LNCAP (cell line): ENCODE measurements at regions not wholly inside any gene's neighbourhood (a gene's known extent, or its start where the extent isn't known, plus 50 kb on each side); places are given as distances from the start of the nearest gene placed in this dataset.

Source experiments
- TF ChIP-seq, protein P1 (sequence below): fragments of 450-650 bp; IDR thresholded peaks from 2 replicates; pipeline ENCODE4 v1.5.1; 2017; ENCODE audit warnings: mild to moderate bottlenecking

DNA sequence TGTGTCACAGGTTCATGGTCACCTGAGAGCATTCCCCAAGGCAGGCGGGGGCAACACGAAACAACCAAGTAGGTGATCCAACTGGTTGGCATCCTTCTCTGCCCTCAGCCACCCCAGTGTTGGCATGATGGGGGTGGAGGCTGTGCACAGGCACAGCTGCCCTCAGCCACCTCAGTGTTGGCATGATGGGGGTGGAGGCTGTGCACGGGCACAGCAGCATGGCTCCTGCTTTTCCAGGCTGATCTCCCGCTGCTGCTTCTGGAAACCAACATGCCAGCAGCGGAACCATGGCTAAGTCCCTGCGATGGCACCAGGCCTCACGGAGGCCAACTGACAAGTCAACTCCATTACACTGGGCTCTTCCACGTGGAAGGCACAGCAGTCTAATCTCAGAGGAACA lies 447.8 kb downstream of the PTPRU start:
- TF ChIP-seq, protein P1, sequence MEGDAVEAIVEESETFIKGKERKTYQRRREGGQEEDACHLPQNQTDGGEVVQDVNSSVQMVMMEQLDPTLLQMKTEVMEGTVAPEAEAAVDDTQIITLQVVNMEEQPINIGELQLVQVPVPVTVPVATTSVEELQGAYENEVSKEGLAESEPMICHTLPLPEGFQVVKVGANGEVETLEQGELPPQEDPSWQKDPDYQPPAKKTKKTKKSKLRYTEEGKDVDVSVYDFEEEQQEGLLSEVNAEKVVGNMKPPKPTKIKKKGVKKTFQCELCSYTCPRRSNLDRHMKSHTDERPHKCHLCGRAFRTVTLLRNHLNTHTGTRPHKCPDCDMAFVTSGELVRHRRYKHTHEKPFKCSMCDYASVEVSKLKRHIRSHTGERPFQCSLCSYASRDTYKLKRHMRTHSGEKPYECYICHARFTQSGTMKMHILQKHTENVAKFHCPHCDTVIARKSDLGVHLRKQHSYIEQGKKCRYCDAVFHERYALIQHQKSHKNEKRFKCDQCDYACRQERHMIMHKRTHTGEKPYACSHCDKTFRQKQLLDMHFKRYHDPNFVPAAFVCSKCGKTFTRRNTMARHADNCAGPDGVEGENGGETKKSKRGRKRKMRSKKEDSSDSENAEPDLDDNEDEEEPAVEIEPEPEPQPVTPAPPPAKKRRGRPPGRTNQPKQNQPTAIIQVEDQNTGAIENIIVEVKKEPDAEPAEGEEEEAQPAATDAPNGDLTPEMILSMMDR, result no peak

DNA sequence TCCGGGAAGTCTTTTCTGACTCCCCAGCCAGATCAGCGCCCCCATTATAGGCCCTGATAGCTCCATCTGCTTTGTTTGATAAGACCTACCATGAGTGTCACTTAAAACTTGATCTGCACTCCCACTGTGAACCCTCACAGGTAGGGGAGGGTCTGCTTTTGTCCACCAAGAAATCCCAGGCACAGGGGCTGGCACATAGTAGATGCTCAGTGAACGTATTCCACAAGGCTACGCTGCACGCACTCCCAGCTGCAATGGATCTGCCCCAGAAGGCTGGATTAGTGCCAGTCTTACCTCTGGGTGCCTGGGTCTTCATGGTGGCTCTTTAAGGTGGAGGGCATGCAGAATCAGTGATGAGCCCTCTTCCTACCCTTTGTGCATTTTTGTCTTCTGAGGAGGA lies 447.1 kb downstream of the PTPRU start:
- TF ChIP-seq, protein P1, result no peak

DNA sequence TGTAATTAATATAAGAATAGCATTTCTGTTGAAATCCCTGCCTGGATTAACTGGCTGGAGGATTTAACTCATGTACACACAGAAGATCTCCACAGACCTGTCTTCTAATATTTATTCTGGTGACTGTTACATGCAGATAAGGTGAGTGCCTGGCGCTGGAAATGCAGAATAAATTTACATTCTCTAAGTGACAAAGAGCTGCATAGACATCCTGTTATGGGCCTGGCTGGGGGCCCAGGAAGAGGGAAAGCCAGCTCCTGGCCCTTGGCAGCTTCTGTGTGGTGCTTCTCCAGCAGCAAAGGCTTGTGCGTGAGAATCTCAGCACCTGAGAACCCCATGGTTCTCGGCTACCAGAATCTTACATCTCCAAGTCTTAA lies 446.6 kb downstream of the PTPRU start:
- TF ChIP-seq, protein P1, result no peak

DNA sequence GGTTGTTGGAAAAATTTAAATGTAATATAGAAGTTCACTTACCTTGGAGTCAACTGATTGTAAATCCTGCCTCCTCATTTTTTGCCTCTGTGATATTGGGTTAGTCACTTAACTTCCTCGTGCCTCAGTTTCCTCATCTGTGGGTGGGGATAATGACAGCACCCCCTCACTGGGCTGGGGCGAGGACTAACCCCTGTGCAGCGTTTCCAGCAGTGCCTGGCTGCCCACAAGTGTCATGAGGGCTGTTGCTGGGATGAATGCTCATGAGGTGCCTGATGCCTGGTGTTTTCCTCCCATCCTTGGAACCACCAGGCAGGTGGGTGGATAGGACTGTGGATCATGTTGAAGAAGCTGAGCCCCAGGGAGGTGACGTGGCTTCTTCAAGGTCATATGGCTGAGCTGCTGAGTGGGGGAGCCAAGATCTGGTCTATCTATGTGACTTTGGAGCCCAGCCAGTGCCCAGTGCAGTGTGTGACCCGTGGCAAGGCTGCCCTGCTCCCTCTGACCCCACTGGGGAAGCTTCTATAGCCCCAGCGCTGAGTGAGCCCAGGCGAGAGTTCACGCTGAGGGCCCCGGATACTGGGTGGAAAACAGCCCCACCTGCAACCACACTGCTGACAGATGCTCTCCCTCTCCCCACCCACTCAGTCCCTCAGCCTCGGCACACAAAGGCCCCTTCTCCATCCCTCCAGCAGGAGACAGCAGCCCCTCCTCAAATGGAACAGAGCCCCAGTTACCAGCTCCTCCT lies 446.0 kb downstream of the PTPRU start:
- TF ChIP-seq, protein P1, result no peak

DNA sequence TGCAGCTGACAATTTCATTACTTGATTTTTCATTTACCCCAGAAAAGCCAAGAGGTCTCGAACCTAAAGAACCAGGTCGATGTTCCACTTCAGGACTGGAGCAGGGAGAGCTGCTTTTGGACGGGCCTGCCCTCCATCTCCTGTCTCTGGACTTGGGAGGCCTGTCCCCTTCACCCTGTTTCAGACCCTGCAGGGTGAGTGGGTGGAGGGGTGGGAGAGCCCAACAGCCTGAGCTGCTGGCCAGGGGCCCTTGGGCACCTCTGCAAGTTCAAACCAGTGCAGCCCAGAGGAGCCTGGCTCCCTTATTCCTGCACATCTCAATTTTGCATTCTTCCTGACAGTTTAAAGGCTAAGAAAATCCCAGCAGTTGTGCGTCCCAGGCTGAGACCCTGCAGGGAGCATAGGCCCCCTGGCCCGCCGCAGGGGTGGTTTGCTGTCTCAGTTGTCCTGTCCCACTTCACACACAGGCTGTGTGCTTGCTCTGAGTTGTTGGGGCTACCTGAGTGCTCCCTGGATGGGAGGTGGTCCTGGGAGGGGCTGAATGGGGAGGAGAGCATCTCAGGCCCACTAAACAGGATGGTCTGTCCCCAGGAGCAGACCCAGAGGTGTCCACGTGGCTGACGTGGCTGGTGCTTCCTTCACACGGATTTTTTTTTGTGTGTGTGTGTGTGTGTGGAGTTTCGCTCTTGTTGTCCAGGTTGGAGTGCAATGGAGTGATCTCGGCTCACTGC lies 443.7 kb downstream of the PTPRU start:
- TF ChIP-seq, protein P1, result no peak

DNA sequence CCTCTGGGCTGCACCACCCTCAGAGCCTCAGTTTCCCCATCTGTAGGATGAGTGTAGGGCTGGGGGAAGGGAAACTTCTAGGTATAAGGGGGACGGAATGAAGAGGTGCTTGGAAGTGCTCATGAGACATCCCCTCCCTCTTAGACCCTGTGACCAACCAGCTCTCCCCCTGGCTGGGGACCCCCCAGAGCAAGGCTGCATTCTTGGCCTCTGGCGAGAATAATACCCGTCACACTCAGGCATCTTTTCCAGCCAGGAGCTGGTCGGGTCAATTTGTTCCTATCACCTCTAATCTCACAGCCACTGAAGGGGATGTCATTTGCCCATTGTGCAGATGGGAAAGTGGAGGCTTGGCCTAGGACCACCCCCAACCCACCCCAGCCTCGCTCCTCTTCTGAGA lies 443.0 kb downstream of the PTPRU start:
- TF ChIP-seq, protein P1, result no peak

DNA sequence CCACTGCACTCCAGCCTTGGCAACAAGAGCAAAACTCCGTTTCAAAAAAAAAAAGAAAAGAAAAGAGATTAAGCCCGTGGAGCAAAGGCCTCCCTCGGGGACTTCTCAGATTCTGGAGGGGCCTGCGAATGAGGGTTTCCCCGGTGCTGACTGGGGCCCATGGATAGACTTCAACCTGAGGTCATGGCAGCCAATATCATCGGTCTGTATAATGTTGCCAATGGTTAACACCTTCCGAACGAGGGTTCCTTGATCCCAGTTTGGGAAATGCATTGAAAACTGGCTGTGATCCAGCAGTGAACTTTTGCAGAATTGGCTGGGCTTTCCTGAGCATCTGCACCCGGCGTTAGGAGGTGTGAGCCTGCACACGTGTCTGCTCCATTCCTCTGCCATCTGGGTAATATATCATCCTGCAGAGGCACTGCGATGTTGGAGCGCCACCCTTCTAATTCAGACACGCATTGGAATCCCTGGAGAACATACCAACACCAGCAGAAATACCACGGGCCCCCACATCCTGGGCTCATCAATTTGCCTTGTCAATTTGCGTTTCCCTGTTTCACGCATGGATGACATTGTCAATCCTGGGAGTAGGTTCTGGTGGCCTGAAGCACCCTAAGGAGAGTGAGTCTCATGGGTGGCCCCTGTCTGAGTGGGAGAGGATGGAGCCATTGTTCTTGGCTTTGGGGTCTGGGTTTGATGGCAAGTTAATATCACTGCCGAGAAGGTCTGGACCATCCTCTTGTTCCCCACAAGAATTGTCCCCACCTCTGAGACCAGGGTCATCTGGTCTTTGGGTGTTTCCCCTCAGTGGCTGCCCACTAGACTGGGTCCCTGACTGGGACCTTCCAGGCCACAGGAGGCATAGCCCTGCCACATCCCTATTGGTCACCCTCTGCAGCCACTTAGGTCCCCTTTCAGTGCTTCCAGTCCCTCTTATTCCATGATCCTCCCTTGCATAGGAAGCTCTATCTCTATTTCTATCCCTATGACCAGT lies 441.0 kb downstream of the PTPRU start:
- TF ChIP-seq, protein P1, result no peak
